ENCODE measurements at regions not wholly inside any gene's neighbourhood (a gene's known extent, or its start where the extent isn't known, plus 50 kb on each side); places are given as distances from the start of the nearest gene placed in this dataset.
"Not testable (repeated sequence)": the region's sequence is repeated elsewhere in the genome, so short reads cannot be mapped to it uniquely, and the experiment has no call there.

DNA sequence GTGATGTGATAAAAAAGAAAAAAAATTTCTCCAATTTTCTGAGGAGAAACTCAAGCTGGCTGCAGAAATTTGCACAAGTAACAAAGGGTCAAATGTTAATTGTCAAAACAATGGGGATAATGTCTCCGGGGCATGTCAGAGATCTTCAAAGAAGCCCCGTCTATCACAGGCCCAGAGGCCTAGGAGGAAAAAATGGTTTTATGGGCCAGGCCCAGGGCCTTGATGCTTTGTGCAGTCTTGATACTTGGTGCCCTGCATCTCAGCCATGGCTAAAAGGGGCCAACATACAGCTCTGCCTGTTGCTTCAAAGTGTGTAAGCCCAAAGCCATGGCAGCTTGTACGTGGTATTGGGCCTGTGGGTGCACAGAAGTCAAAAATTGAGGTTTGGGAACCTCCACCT is 961.0 kb downstream of the FAM133A start:
- DNase-seq = no peak

DNA sequence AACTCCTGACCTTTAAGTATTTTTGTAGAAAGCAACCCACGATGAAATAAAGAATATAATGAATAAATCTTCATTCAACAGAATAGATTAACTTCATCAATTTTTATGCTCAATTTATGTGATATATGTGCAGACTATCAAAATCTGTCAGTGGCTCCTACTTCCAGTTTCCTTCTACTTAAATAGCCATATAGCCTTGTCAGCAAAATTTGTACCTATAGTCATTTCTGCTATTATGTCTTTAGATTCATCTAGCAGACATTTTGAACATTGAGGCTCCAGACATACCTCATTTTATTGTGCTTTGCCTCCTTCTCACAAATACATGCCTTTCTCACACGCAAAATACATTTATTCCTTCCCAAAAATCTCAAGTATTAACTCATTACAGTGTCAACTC is 971.7 kb downstream of the FAM133A start:
- no peak for DNase-seq

DNA sequence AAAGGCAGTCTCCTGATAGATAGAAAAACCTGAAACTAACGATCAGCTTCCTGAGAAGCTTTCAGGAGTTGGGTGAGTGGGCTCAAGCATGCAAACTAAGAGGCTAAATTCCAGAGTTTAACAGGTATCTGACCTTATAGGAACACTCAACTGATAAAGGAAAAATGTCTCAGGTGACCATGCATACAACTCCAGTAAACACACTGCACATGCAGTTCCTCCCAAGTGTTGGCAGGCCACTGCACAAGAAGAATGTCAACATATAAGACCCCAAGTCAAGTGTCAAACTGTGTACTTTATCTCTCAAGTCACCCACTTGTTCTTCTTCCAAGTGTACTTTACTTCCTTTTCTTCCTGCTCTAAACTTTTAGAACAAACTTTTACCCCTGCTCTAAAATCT is 981.2 kb downstream of the FAM133A start:
- DNase-seq = no peak

DNA sequence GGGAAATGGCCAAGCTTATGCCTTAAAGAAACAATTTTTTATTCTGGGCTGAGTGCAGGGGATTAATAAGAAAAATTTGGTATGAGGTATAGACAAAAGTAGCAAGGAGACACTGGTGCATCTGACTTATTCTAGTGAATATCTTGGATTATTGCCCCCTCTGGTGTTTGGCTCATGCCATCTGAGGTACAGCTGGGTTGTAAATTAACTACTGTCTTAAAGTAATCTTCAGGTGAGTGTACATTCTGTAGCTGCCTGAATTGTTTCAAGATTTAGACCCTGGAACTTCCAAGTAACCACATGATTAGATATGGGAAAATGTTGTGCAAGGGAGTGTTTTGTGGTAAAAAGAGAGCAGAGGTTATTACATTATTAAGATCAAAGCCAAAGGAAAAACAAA is 988.7 kb downstream of the FAM133A start:
- DNase-seq = no peak

DNA sequence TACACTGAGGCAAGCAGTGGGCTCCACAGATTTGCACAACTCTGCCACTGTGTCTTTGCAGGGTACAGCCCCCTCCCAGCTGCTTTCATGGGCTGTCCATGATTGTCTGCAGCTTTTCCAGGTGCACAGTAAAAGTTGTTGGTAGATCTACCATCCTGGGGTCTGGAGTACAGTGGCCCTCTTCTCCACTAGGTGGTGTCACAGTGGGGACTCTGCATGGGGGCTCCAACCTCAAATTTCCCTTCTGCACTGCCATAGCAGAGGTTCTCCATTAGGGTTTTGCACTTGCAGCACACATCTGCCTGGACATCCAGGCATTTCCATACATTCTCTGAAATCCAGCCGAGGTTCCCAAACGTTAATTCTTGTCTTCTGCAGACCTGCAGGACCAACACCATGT is 1002.3 kb downstream of the FAM133A start:
- DNase-seq = no peak

DNA sequence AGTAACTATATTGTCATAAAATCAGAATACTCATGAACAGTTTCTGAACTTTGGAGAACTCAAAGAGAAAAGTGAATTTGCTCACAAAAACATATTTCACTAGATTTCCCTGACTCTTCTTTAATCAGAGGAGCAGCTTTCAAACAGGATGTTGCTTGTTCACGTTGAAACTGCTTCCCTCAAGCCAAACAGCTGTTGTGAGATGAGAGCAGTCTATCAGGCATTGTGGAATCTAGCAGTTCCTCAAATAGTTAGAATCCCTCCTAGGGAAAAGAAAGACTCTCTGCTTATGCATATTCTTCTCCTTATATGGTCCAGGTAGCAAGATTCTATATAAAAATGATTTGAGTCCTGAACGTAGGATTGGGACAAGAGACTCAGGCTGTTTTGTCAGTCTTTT is 1012.1 kb downstream of the FAM133A start:
- no peak for DNase-seq

DNA sequence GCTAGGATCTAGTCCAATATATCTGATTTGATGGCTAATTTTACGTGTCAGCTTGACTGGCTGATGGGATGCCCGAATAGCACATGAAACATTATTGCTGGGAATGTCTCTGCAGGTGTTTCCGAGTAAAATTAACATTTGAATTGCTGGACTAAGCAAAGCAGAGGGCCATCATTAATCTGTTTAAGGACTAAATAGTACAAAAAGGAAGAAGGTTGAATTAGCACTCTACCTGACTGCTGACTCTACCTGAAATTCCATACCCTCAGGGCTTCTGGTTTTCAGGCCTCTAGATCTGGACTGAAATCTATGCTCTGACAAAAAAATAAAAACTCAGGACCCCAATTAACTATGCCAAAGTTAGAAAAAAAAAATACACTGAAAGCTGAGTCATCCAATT is 1021.9 kb downstream of the FAM133A start:
- no peak for DNase-seq

DNA sequence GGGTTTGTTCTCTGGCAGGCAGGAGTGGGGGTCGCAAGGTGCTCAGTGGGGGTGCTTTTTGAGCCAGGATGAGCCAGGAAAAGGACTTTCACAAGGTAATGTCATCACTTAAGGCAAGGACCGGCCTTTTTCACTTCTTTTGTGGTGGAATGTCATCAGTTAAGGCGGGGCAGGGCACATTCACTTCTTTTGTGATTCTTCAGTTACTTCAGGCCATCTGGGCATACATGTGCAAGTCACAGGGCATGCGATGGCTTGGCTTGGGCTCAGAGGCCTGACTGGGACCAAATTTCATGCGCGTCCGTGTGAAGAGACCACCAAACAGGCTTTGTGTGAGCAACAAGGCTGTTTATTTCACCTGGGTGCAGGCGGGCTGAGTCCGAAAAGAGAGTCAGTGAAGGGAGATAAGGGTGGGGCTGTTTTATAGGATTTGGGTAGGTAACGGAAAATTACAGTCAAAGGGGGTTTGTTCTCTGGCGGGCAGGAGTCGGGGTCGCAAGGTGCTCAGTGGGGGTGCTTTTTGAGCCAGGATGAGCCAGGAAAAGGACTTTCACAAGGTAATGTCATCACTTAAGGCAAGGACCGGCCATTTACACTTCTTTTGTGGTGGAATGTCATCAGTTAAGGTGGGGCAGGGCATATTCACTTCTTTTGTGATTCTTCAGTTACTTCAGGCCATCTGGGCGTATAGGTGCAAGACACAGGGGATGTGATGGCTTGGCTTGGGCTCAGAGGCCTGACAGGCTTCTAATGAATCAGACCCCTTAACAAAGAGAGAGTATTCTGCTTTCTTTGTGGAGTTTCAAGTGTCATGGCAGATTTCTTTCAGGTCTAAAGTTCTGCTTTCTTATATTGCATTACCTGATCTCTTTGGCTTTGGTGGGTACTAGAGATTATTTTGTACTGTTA is 1030.6 kb downstream of the FAM133A start:
- not testable (repeated sequence) for DNase-seq

DNA sequence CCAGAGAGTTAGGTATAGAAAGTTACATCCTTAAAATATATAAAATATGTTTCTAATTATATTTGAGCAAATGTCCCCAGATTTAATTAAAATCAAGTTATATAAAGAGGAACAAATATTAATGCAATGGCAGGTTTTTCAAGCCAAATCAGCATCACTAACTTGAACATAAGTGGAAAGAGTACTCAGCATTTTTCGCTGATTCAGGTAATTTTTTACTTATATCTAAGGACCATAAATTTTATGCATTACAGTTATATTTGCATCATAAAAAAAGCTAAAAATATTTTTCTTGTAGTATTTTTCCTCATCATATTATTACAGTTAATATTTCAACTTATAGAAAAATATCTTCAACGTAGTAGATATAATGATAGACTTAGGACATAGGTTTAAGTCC is 1047.4 kb downstream of the FAM133A start:
- no peak for DNase-seq

DNA sequence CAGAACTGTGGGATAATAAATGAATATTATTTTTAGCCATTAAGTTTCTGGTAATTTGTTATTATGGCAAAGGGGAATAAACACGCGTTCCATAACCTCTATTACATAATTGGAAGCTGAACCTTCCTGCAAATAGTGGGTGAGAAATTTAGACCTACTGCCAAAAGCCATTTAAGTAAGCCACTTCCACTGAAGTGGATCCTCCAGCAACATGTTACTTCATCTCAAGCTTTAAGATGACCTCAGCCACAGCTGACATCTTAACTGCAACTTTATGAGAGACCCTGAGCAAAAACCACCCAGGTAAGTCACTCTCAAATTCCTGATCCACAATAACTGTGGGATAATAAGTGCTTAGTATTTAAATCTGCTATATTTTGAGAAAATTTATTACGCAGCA is 1048.6 kb downstream of the FAM133A start:
- DNase-seq = no peak

DNA sequence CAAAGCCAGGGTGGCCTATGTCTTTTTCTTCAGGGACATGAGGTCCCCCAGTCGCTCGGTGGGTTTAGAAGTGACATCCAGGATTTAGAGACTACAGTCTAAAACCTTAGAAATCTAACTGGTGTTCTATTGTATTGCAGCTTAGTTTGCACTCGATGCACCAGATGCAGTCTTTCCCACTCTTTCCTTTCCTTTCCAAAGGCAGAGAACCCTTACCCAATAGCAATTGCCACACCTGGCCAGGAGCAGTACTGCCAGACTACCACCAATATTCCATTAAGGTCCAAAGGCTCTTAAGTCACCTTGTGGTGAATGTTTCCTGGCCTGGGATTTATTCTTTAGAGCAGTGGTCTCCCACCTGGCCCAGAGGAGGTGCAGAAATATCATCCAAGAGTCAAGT is 1068.8 kb downstream of the FAM133A start:
- DNase-seq = no peak

DNA sequence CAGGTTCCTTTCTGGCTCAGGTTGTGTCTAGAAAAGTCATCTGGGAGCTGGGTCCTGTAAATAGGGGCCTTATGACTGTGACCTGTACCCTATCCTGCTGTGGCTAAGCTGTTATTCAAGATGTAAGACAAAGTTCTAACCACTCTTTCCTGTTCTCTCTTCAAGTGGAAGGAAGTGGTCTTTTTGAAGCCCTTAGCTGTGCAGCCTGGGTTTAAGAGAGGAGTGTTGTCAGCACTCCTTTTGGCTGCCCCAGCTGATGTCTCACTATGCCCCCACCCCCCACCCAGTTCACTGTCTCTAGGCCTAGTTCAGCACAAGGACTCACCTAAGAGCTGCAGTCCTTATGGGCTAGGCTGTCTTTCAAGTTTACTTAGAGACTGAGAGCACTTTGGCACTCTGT is 1069.5 kb downstream of the FAM133A start:
- DNase-seq = peak; percentile 76

DNA sequence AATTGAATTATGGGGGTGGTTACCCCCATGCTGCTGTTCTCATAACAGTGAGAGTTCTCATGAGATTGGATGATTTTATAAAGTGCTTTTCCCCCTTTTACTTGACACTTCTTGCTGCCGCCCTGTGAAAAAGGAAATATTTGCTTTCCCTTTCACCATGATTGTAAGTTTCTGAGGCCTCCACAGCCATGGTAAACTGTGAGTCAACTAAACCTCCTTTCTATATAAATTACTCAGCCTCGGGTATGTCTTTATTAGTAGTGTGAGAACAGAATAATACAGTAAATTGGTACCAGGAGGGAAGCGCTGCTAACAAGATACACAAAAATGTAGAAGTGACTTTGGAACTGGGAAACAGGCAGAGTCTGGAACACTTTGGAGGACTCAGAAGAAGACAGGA is 1070.8 kb downstream of the FAM133A start:
- no peak for DNase-seq

DNA sequence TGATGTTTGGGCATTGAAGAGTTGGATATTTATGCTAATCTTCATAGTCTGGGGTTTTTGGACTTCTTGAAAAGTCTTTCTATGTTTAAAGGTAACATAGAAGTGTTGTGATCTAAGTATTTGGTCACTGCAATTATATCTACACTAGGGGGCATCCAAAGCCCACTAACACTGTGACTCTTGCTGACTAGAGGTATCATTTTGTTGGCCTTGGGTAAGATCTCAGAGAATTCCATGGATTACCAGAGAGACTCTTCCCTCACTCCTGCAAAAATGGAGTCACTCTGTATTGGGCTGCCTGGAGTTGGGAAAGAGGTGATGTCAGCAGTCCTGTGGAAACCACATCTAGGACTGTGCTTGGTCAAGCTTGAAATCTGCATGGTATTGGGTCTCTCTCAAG is 1077.6 kb downstream of the FAM133A start:
- DNase-seq = peak; percentile 2

DNA sequence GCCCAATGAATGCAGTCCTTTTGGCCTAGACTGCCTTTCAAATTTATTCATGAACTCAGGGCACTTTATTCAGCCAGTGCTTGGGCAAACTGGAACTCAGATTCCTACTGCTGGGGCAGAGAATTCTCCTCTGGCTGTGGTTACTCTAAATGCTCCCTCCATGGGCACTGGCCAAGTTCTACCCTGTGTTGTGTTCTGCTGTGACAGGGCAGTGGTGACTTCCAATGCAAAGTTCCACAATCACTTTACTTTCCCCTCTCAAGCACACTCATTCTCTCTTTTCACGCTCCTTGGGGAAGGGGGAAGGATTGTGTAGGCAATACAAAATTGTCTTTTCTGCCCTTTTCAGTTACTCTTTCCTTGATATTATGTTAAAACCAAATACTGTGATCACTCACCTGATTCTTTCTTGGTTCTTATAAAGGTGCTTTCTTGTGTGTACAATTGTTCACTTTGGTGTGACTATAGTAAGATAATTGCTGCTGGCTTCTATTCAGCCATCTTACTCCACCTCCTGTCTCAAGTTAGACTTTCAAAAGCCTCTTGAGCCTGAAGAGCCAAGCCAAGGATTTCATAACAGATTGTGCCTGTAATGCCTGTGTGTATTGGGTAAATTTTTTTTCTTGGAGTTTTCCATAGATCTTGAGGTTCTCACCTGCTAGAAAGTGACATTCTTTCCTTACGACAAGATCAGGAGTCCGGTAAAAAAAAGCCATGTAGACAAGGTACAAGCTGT is 1078.6 kb downstream of the FAM133A start:
- DNase-seq = no peak

DNA sequence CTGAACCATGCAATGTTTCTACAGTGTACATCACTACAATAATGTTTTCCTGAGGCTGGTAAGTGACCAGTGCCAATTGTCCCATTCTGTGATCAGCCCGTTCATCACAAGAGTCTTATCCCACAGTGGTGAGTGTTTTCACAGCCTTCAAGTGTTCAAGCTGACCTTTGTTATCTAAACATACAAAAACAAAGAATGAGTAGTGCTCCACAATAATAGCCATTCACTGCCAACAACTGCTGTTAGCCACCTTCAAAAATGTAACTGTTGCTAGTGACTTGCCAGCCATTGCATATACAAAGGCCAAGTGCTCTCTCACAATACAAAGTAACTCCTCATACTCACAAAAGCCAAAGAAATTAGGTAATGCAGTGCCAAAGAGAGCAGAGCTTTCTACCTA is 1084.1 kb downstream of the FAM133A start:
- DNase-seq = no peak

DNA sequence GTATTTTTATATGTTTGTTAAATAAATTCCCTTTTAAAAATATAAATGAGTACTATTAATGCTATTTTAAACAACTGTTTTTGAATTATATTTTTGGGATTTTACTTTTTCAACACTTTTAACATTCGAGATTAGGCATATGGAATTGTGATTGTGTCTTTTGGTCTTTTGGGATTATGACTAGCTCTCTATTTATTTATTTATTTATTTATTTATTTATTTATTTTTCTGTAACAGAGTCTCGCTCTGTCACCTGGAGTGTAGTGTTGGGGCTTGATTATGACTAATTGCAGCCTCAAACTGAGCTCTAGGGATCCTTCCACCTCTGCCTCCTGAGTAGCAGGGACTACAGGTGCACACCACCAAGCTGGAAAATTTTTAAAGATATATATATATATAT is 1101.6 kb downstream of the FAM133A start:
- DNase-seq = no peak

DNA sequence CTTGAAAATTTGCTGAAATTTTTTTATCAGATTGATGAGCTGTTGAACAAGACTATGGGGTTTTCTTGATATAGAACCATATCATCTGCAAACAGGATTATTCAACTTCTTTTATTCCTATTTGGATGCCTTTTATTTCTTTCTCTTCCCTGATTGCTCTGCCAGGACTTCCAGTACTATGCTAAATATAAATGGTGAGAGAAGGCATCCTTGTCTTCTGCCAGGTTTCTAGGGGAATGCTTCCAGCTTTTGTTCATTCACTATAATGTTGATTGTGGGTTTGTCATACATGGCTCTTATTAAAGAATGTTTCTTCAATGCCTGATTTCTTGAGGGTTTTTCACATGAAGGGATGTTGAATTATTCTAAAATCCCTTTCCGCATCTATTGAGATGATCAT is 1139.5 kb downstream of the FAM133A start:
- DNase-seq = no peak

DNA sequence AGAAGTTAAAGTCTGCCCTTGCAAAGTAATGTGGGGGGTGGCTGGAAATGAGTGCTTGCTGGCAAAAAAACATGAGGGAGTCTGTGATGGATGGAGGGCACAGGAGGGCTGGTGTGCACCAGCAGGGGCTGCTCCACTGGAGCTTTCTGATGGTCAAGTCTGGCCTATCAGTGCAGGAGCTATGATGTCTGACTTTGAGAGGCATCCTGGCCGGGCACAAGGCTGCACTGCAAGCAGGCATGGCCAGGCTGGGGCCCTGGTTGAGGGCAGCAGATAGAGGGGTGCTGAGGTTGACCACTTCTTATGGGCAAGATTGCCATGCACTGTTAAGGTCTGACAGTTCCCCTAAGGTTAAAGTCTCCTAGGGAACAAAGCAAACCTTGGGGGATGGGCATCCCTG is 1140.2 kb downstream of the FAM133A start:
- no peak for DNase-seq

DNA sequence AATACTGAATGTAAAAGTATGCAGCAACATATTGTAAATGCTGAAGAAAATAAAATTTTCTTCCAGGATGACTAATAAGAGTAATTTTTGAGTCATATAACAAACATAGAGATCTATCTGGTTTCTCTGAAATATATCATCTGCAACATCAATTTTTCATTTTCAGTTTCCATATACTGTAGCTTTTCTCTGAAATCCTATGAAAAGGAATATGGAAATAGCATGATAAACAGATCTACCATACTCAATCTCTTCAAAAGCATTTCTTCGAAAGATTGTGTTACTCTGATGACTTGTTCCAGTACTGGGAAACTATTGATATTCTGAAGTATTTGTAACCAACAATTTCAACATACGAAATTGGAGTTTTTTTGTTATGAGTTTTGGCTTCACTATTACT is 1156.7 kb downstream of the FAM133A start:
- no peak for DNase-seq

DNA sequence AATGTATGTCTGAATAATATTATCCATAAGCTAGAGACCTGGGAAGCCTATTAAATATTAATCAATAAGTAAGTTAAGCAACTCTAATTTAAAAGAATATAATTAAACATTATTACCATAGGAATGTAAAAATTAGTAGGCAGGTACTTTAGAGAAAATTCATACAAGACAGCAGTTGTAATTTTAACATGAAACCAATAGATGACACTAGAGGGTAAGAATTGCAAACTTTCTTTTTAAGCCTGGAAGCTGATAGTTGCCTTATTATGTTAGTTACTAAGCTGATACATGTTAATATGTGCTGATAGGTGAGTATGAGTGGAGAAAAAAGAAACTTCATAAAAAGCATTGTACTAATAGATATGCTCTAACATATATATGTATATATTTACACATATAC is 1157.4 kb downstream of the FAM133A start:
- DNase-seq = no peak

DNA sequence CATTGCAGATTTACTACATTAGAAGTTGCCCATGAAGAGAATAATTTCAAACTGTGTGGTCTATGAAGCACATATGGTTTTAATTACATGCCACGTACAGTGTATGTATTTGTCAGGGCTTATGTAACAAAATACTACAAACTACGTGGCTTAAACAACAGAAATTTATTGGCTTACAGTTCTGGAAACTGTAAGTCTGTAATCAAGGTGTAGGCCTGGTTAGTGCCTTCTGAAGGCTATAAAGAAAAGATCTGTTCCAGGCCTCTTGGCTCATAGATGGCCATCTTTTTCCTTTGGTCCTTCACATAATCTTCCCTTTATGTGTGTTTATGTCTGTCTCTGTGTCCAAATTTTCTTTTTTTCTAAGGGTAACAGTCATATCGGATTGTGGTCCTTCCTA is 1160.2 kb downstream of the FAM133A start:
- DNase-seq = no peak

DNA sequence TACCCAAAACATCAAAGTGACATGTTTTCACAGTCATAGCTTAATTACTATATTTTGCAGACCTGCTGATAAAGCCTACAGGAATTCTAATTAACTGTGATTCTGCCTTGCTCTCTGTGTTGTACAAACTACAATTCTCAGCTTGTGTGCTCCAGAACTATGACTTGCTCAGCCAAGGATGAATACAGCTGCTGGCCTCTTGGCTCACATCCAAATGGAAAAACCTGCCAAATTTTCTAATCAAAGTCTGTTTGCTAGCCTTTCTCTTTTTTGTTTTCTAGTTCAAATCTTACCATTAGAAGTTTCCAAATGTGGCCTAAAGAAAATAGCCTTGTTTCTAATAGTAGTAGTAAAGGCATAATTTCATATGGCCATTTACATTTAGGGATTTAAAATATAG is 1176.8 kb downstream of the FAM133A start:
- DNase-seq = no peak

DNA sequence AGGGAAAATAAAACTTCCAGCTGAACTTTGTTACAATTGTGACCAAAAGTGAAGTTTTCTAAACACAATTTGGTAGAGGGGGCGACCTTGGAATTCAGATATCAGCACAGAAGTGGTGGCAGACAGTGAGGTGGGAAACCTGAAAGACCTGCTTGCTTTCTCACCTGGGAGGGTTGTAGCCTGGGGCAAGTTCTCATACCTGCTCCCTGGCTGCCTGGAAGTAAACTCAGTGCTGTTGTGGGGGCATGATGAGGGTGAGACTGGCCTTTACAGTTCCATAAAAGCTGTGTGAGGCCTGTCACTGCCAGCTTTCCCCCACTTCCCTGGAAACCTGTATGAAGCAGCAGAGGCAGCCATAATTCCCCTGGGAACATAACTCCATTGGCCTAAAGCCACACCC is 1180.2 kb downstream of the FAM133A start:
- no peak for DNase-seq

DNA sequence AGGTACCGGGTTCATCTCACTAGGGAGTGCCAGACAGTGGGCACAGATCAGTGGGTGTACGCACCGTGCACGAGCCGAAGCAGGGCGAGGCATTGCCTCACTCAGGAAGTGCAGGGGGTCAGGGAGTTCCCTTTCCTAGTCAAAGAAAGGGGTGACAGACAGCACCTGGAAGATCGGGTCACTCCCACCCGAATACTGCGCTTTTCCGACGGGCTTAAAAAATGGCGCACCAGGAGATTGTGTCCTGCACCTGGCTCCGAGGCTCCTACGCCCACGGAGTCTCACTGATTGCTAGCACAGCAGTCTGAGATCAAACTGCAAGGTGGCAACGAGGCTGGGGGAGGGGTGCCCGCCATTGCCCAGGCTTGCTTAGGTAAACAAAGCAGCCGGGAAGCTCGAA is 1188.5 kb downstream of the FAM133A start:
- not testable (repeated sequence) for DNase-seq

Measured in GDM1 (cell line).